Panc1 (cell line): ENCODE measurements at regions not wholly inside any gene's neighbourhood (a gene's known extent, or its start where the extent isn't known, plus 50 kb on each side); places are given as distances from the start of the nearest gene placed in this dataset.

ENCODE experiments used
- POLR2AphosphoS5 ChIP-seq: IDR thresholded peaks from 2 replicates; pipeline ENCODE4 v1.6.1; 2012; ENCODE audit warnings: mild to moderate bottlenecking, low read depth, low read length, moderate library complexity
- SIN3A ChIP-seq: IDR thresholded peaks from 2 replicates; pipeline ENCODE4 v1.6.1; 2012; ENCODE audit warnings: low read depth, mild to moderate bottlenecking, low read length, moderate library complexity, borderline replicate concordance; ENCODE audit not compliant: insufficient read depth
- TCF7L2 ChIP-seq: IDR thresholded peaks from 2 replicates; pipeline ENCODE4 v1.6.1; 2011; ENCODE audit warnings: mild to moderate bottlenecking, low read depth, low read length, inconsistent platforms
- TF ChIP-seq, protein P1 (sequence below): fragments of 450-650 bp; IDR thresholded peaks from 2 replicates; pipeline ENCODE4 v1.5.1; 2017; ENCODE audit warnings: mild to moderate bottlenecking
- TF ChIP-seq, protein P2 (sequence below), 2 experiments: IDR thresholded peaks; 2 replicates each; pipeline ENCODE4 v1.6.1; 2011 to 2012; ENCODE audit warnings: low read depth in 2 of 2, control low read depth in 1 of 2, low read length in 1 of 2, mild to moderate bottlenecking in 1 of 2, moderate library complexity in 1 of 2; ENCODE audit not compliant: insufficient read depth in 1 of 2

DNA sequence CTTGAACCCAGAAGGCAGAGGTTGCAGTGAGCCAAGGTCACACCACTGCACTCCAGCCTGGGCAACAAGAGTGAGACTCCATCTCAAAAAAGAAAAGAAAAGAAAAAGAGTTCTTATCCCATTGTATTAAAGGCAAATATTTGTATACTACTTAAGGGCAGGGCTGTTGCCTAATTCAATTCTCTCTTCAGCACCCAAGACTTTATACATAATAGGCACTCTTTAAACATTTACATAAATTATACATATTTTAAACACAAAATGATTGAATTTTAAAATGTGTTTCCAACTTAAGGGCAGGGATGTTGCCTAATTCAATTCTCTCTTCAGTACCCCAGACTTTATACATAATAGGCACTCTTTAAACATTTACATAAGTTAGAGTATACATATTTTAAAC, 424.3 kb upstream of the ARID1B start:
- TF ChIP-seq, protein P1, sequence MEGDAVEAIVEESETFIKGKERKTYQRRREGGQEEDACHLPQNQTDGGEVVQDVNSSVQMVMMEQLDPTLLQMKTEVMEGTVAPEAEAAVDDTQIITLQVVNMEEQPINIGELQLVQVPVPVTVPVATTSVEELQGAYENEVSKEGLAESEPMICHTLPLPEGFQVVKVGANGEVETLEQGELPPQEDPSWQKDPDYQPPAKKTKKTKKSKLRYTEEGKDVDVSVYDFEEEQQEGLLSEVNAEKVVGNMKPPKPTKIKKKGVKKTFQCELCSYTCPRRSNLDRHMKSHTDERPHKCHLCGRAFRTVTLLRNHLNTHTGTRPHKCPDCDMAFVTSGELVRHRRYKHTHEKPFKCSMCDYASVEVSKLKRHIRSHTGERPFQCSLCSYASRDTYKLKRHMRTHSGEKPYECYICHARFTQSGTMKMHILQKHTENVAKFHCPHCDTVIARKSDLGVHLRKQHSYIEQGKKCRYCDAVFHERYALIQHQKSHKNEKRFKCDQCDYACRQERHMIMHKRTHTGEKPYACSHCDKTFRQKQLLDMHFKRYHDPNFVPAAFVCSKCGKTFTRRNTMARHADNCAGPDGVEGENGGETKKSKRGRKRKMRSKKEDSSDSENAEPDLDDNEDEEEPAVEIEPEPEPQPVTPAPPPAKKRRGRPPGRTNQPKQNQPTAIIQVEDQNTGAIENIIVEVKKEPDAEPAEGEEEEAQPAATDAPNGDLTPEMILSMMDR, result no peak
- TF ChIP-seq SIN3A, result no peak
- TF ChIP-seq POLR2AphosphoS5, result no peak
- TF ChIP-seq, protein P2, sequence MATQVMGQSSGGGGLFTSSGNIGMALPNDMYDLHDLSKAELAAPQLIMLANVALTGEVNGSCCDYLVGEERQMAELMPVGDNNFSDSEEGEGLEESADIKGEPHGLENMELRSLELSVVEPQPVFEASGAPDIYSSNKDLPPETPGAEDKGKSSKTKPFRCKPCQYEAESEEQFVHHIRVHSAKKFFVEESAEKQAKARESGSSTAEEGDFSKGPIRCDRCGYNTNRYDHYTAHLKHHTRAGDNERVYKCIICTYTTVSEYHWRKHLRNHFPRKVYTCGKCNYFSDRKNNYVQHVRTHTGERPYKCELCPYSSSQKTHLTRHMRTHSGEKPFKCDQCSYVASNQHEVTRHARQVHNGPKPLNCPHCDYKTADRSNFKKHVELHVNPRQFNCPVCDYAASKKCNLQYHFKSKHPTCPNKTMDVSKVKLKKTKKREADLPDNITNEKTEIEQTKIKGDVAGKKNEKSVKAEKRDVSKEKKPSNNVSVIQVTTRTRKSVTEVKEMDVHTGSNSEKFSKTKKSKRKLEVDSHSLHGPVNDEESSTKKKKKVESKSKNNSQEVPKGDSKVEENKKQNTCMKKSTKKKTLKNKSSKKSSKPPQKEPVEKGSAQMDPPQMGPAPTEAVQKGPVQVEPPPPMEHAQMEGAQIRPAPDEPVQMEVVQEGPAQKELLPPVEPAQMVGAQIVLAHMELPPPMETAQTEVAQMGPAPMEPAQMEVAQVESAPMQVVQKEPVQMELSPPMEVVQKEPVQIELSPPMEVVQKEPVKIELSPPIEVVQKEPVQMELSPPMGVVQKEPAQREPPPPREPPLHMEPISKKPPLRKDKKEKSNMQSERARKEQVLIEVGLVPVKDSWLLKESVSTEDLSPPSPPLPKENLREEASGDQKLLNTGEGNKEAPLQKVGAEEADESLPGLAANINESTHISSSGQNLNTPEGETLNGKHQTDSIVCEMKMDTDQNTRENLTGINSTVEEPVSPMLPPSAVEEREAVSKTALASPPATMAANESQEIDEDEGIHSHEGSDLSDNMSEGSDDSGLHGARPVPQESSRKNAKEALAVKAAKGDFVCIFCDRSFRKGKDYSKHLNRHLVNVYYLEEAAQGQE (IDR thresholded peaks at IDR 0.05; ENCODE audit: insufficient read depth in 1 of 2, low read depth in 2 of 2, low read length in 1 of 2), result no peak
- TF ChIP-seq TCF7L2, result no peak
